ENCODE measurements at regions not wholly inside any gene's neighbourhood (a gene's known extent, or its start where the extent isn't known, plus 50 kb on each side); places are given as distances from the start of the nearest gene placed in this dataset.

DNA sequence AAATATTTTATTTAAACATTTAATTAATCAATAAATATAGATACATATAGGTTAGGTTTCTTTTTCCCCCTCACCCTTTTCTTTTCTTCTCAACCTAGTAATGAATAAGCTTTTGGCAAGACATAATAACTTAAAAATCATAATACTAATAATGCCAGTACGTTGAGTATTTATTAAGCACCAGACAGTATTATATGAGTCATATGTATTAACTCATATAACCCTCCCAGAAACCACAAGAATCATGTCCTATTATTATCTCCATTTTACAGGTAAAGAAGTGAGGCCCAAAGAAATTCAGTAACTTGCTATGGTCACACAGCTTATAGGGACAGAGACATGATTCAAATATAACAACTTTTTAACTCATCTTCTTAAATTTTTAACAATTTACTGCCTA is 834.5 kb upstream of the ADGRL2 start:
- no peak overlapping the region for H3K27ac Mint-ChIP-seq (ENCODE audit: unreplicated experiment)
- peaks cover 7% of the 10 kb centered on the region for H3K9me3 Mint-ChIP-seq (ENCODE audit: unreplicated experiment)
- H3K4me1 Mint-ChIP-seq (ENCODE audit: unreplicated experiment) = no peaks in the 10 kb centered on the region
- DNase-seq (ENCODE audit: extremely low spot score, unreplicated experiment) = no peak
- TF ChIP-seq, protein P1, sequence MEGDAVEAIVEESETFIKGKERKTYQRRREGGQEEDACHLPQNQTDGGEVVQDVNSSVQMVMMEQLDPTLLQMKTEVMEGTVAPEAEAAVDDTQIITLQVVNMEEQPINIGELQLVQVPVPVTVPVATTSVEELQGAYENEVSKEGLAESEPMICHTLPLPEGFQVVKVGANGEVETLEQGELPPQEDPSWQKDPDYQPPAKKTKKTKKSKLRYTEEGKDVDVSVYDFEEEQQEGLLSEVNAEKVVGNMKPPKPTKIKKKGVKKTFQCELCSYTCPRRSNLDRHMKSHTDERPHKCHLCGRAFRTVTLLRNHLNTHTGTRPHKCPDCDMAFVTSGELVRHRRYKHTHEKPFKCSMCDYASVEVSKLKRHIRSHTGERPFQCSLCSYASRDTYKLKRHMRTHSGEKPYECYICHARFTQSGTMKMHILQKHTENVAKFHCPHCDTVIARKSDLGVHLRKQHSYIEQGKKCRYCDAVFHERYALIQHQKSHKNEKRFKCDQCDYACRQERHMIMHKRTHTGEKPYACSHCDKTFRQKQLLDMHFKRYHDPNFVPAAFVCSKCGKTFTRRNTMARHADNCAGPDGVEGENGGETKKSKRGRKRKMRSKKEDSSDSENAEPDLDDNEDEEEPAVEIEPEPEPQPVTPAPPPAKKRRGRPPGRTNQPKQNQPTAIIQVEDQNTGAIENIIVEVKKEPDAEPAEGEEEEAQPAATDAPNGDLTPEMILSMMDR (IDR thresholded peaks at IDR 0.05) = no peak
- no peak overlapping the region for H3K4me3 Mint-ChIP-seq (ENCODE audit: unreplicated experiment)
- H3K36me3 Mint-ChIP-seq (ENCODE audit: unreplicated experiment) = no peaks in the 10 kb centered on the region
- no peaks in the 10 kb centered on the region for H3K27me3 Mint-ChIP-seq (ENCODE audit: unreplicated experiment)

GRCh38 chr1:80962564-80962963 is 838.2 kb upstream of the ADGRL2 start:
- no peaks in the 10 kb centered on the region for H3K36me3 Mint-ChIP-seq (ENCODE audit: unreplicated experiment)
- peaks cover 7% of the 10 kb centered on the region for H3K9me3 Mint-ChIP-seq (ENCODE audit: unreplicated experiment)
- no peaks in the 10 kb centered on the region for H3K27me3 Mint-ChIP-seq (ENCODE audit: unreplicated experiment)
- H3K4me1 Mint-ChIP-seq (ENCODE audit: unreplicated experiment) = no peaks in the 10 kb centered on the region
- no peak for DNase-seq (ENCODE audit: extremely low spot score, unreplicated experiment)
- H3K27ac Mint-ChIP-seq (ENCODE audit: unreplicated experiment) = no peak overlapping the region
- TF ChIP-seq, protein P1 (IDR thresholded peaks at IDR 0.05) = no peak
- H3K4me3 Mint-ChIP-seq (ENCODE audit: unreplicated experiment) = no peak overlapping the region

DNA sequence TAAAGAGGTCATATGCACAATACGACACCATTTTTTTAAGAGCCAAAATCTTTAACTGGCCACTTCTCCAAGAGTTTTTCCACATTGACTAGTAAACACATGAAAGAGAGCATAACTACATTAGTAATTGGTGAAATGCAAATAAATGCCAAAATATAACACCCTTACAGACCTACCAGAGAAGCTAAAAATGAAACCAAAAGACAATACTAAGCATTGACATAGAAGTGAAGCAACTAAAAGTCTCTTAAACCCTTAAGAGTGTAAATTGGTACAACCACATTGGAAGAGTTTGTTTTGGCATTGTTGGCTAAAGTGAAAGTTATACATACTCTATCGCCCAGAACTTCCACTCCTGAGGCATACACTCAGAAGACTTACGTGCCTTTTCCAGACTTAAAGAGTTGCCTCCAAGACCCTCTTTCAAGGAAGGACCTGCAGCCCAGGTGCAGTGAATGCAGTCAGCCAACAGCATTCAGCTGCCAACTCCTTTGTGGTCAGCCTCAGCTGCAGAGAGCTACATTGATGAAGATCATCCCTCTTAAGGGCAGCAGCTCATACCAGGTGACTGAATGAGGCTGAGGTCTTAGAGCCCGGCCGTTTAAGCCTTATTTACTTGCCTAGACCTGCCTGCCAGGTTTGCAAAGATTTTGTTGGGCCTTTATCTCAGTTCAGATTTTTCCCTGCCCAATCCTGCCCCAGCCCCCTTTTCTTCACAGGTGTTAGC is 839.1 kb upstream of the ADGRL2 start:
- Mint-ChIP-seq H3K27me3 (ENCODE audit: unreplicated experiment) (no peaks in the 10 kb centered on the region), H3K9me3 (ENCODE audit: unreplicated experiment) (no peaks in the 10 kb centered on the region), H3K4me1 (ENCODE audit: unreplicated experiment) (no peaks in the 10 kb centered on the region), H3K27ac (ENCODE audit: unreplicated experiment) (no peak overlapping the region), H3K36me3 (ENCODE audit: unreplicated experiment) (no peaks in the 10 kb centered on the region), H3K4me3 (ENCODE audit: unreplicated experiment) (no peak overlapping the region)
- no peak for DNase-seq (ENCODE audit: extremely low spot score, unreplicated experiment)
- TF ChIP-seq, protein P1 (IDR thresholded peaks at IDR 0.05) = no peak

DNA sequence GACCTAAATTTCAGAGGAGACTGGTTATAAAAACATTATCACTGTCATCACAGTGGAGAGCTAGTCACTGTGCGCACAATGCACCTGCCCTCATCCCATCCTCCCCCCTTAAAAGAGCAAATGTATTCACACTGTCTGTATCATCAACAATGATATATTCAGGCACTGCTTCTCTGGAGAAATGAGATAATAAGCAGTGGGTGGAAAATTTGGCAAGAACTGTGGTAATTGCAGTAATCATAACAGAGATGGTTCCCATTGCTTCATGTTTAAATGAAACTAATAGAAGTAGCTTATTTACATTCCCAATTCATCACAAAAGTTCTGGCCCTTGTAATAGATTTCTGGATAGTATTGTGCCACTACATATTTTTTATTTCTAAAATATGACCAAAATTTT is 867.4 kb upstream of the ADGRL2 start:
- Mint-ChIP-seq H3K36me3 (ENCODE audit: unreplicated experiment) (peaks cover 13% of the 10 kb centered on the region), H3K9me3 (ENCODE audit: unreplicated experiment) (peaks cover 21% of the 10 kb centered on the region), H3K4me1 (ENCODE audit: unreplicated experiment) (no peaks in the 10 kb centered on the region), H3K27ac (ENCODE audit: unreplicated experiment) (no peak overlapping the region), H3K4me3 (ENCODE audit: unreplicated experiment) (no peak overlapping the region), H3K27me3 (ENCODE audit: unreplicated experiment) (no peaks in the 10 kb centered on the region)
- TF ChIP-seq, protein P1 (IDR thresholded peaks at IDR 0.05) = no peak
- DNase-seq (ENCODE audit: extremely low spot score, unreplicated experiment) = no peak

GRCh38 chr1:80931178-80931577 is 869.6 kb upstream of the ADGRL2 start:
- Mint-ChIP-seq H3K9me3 (ENCODE audit: unreplicated experiment) (peaks cover 25% of the 10 kb centered on the region), H3K4me1 (ENCODE audit: unreplicated experiment) (no peaks in the 10 kb centered on the region), H3K27me3 (ENCODE audit: unreplicated experiment) (no peaks in the 10 kb centered on the region), H3K36me3 (ENCODE audit: unreplicated experiment) (peaks cover 13% of the 10 kb centered on the region), H3K4me3 (ENCODE audit: unreplicated experiment) (no peak overlapping the region), H3K27ac (ENCODE audit: unreplicated experiment) (no peak overlapping the region)
- DNase-seq (ENCODE audit: extremely low spot score, unreplicated experiment) = no peak
- TF ChIP-seq, protein P1 (IDR thresholded peaks at IDR 0.05) = no peak
